ENCODE measurements at regions not wholly inside any gene's neighbourhood (a gene's known extent, or its start where the extent isn't known, plus 50 kb on each side); places are given as distances from the start of the nearest gene placed in this dataset.

DNA sequence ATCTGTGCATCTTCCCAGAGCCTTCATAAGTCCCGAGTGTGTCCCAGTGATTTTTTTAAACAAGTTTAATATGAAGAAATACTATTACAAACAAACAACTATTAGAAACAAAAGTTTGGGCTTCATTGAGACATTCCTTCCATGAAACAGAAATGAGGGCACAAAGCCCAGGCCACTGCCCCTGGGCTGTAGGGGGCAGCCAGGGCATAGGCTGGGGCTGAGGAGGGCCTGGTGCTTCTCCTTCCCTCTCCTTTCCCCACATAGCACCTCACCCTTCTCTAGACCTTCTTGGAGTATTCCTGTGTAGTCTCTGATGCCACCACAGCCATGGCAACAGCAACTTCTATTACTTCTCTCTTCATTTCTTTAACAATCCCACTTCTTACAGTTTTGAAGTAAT lies 348.2 kb downstream of the IRX2 start:
- TF ChIP-seq EZH2 (IDR thresholded peaks at IDR 0.05; ENCODE audit: borderline replicate concordance, low read length) = no peak
- TF ChIP-seq, protein P1, sequence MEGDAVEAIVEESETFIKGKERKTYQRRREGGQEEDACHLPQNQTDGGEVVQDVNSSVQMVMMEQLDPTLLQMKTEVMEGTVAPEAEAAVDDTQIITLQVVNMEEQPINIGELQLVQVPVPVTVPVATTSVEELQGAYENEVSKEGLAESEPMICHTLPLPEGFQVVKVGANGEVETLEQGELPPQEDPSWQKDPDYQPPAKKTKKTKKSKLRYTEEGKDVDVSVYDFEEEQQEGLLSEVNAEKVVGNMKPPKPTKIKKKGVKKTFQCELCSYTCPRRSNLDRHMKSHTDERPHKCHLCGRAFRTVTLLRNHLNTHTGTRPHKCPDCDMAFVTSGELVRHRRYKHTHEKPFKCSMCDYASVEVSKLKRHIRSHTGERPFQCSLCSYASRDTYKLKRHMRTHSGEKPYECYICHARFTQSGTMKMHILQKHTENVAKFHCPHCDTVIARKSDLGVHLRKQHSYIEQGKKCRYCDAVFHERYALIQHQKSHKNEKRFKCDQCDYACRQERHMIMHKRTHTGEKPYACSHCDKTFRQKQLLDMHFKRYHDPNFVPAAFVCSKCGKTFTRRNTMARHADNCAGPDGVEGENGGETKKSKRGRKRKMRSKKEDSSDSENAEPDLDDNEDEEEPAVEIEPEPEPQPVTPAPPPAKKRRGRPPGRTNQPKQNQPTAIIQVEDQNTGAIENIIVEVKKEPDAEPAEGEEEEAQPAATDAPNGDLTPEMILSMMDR (IDR thresholded peaks at IDR 0.05; ENCODE audit: low read length) = no peak

Measured in OCI-LY1 (cell line).